Glutamatergic neuron (in vitro differentiated cells): ENCODE measurements at regions not wholly inside any gene's neighbourhood (a gene's known extent, or its start where the extent isn't known, plus 50 kb on each side); places are given as distances from the start of the nearest gene placed in this dataset.

ENCODE experiments used
- DNase-seq: peaks from one replicate; pipeline ENCODE4 v3.0.0; 2022
- H3K27ac Mint-ChIP-seq: one replicate; pipeline ENCODE4 v1.8.0; 2020; ENCODE audit warnings: mild to moderate bottlenecking, mixed read lengths, inconsistent platforms; ENCODE audit not compliant: unreplicated experiment
- H3K27me3 Mint-ChIP-seq: one replicate; pipeline ENCODE4 v1.8.0; 2020; ENCODE audit warnings: mild to moderate bottlenecking, moderate library complexity, mixed read lengths, inconsistent platforms; ENCODE audit not compliant: unreplicated experiment
- H3K36me3 Mint-ChIP-seq: one replicate; pipeline ENCODE4 v1.8.0; 2020; ENCODE audit warnings: mild to moderate bottlenecking, mixed read lengths, inconsistent platforms; ENCODE audit not compliant: unreplicated experiment
- H3K4me1 Mint-ChIP-seq: one replicate; pipeline ENCODE4 v1.8.0; 2020; ENCODE audit warnings: mild to moderate bottlenecking, low read depth, mixed read lengths, inconsistent platforms; ENCODE audit not compliant: unreplicated experiment
- H3K4me3 Mint-ChIP-seq: one replicate; pipeline ENCODE4 v1.8.0; 2020; ENCODE audit warnings: mild to moderate bottlenecking, mixed read lengths, inconsistent platforms; ENCODE audit not compliant: unreplicated experiment
- H3K9me3 Mint-ChIP-seq: one replicate; pipeline ENCODE4 v1.8.0; 2020; ENCODE audit warnings: mild to moderate bottlenecking, moderate library complexity, mixed read lengths, inconsistent platforms; ENCODE audit not compliant: unreplicated experiment
- TF ChIP-seq, protein P1 (sequence below): fragments of 200-600 bp; sonication (generic); IDR thresholded peaks from one replicate; pipeline ENCODE4 v1.5.0; 2021; ENCODE audit not compliant: partially characterized antibody, unreplicated experiment

DNA sequence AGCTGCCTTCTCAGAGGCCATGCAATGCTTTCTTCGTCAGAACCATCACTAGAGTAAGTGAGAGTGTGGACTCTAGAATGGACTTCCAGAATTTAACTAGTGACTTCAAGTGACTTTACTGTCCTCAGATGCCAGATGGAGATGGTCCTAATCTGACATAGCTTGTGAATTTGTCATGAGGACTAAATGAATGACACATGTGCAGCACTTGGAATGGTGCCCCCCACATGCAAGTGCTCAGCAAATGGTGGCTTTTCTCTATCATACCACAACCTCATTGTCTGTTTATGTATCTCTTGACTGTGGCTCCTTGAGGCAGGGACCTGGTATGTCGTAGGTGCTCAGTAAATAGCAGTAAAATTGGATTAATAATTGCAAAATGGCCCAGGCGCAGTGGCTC lies 91.6 kb upstream of the STX18 start:
- Mint-ChIP-seq H3K27me3 (peaks cover 8% of the 10 kb centered on the region), H3K9me3 (no peaks in the 10 kb centered on the region), H3K4me1 (no peaks in the 10 kb centered on the region), H3K4me3 (no peak overlapping the region), H3K36me3 (no peaks in the 10 kb centered on the region), H3K27ac (no peak overlapping the region)
- TF ChIP-seq, protein P1, sequence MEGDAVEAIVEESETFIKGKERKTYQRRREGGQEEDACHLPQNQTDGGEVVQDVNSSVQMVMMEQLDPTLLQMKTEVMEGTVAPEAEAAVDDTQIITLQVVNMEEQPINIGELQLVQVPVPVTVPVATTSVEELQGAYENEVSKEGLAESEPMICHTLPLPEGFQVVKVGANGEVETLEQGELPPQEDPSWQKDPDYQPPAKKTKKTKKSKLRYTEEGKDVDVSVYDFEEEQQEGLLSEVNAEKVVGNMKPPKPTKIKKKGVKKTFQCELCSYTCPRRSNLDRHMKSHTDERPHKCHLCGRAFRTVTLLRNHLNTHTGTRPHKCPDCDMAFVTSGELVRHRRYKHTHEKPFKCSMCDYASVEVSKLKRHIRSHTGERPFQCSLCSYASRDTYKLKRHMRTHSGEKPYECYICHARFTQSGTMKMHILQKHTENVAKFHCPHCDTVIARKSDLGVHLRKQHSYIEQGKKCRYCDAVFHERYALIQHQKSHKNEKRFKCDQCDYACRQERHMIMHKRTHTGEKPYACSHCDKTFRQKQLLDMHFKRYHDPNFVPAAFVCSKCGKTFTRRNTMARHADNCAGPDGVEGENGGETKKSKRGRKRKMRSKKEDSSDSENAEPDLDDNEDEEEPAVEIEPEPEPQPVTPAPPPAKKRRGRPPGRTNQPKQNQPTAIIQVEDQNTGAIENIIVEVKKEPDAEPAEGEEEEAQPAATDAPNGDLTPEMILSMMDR = no peak
- no peak for DNase-seq

- H3K4me1 Mint-ChIP-seq = no peaks in the 10 kb centered on the region
- no peak for DNase-seq
These were observed 89.3 kb upstream of the STX18 start for GRCh38 chr4:4631150-4631549.

DNA sequence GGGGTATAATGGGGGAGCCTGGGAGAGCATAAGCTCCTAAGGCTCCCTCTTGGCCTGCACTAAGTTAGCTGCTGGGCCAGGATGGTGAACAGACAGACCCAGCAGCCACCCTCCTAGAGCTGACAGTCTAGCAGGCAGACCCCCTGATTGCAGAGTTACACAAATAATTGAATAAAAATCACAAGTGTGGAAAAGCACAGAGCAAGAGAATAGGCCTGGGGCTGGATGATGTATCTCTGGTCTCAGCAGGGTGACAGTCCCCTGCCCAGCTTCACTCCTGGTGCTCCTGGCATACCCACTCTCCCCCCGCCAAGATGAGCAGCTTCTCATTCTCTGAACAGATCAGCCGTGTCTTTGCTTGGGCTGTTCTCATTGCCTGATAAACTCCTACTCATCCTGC lies 86.1 kb upstream of the STX18 start:
- peaks cover 8% of the 10 kb centered on the region for H3K9me3 Mint-ChIP-seq
- peaks cover 7% of the 10 kb centered on the region for H3K4me1 Mint-ChIP-seq
- no peaks in the 10 kb centered on the region for H3K36me3 Mint-ChIP-seq
- H3K4me3 Mint-ChIP-seq = no peak overlapping the region
- H3K27ac Mint-ChIP-seq = no peak overlapping the region
- DNase-seq = no peak
- TF ChIP-seq, protein P1 = no peak
- H3K27me3 Mint-ChIP-seq = peaks cover 8% of the 10 kb centered on the region

More at GRCh38 chr4:4631150-4631549, 89.3 kb upstream of the STX18 start:
- Mint-ChIP-seq H3K27me3 (peaks cover 5% of the 10 kb centered on the region), H3K4me3 (no peak overlapping the region), H3K9me3 (no peaks in the 10 kb centered on the region), H3K36me3 (no peaks in the 10 kb centered on the region), H3K27ac (no peak overlapping the region)
- TF ChIP-seq, protein P1 = no peak

DNA sequence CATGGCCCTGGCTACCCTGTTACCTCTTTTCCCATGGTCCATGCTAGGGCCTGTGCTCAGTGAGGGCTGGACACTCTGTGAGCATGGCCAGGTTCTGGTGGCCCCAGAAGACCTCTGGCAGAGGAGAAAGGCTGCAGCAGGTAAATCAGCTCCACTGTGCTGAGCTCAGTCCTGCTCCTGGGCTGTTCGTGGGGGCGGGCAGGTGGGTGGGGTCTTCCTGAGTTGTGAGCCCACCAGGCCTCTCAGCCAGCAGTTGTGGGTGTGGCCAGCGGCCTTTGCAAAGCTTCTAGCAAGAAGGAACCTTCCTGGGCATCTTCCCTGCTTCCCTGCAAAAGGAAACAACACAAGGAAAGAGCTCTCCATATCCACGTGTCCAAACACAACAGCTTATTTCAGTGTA lies 85.3 kb upstream of the STX18 start:
- no peak for DNase-seq
- peaks cover 8% of the 10 kb centered on the region for H3K9me3 Mint-ChIP-seq
- TF ChIP-seq, protein P1 = no peak
- H3K27ac Mint-ChIP-seq = no peak overlapping the region
- peaks cover 8% of the 10 kb centered on the region for H3K27me3 Mint-ChIP-seq
- H3K4me1 Mint-ChIP-seq = peaks cover 7% of the 10 kb centered on the region
- H3K36me3 Mint-ChIP-seq = no peaks in the 10 kb centered on the region
- H3K4me3 Mint-ChIP-seq = no peak overlapping the region

DNA sequence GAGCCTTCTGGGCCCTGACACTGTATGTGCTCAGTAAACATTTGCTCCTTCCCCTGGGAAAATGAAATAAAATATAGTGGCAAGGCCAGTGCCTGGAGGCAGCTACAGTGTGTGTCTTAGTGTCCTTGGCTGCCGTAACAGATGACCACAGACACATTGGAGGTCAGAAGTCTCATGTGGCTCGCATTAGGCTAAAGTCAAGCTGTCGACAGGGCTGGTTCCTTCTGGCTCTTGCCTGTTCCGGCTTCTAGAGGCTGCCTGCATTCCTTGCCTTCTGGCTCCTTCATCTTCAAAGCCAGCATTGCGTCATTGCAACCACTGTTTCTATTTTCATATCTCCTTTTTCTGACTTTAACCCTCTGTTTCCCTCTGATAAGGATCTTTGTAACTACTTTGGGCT lies 83.6 kb upstream of the STX18 start:
- peak; percentile 39 for DNase-seq
- no peak overlapping the region for H3K4me3 Mint-ChIP-seq
- no peaks in the 10 kb centered on the region for H3K36me3 Mint-ChIP-seq
- peaks cover 8% of the 10 kb centered on the region for H3K9me3 Mint-ChIP-seq
- peaks cover 7% of the 10 kb centered on the region for H3K4me1 Mint-ChIP-seq
- H3K27ac Mint-ChIP-seq = peak overlapping the region; percentile 26
- TF ChIP-seq, protein P1 = no peak
- peaks cover 6% of the 10 kb centered on the region for H3K27me3 Mint-ChIP-seq
